ENCODE measurements at regions not wholly inside any gene's neighbourhood (a gene's known extent, or its start where the extent isn't known, plus 50 kb on each side); places are given as distances from the start of the nearest gene placed in this dataset.

GRCh38 chr1:58307431-58307830 is 239.1 kb downstream of the OMA1 start:
- no peak for DNase-seq

- DNase-seq = no peak
Observed at GRCh38 chr1:58305622-58306021, 240.9 kb downstream of the OMA1 start.

- no peak for DNase-seq
Observed at GRCh38 chr1:58304346-58304975, 242.1 kb downstream of the OMA1 start.

- DNase-seq = no peak
Observed at GRCh38 chr1:58303841-58304240, 242.7 kb downstream of the OMA1 start.

GRCh38 chr1:58293388-58293787 is 253.1 kb downstream of the OMA1 start:
- no peak for DNase-seq

- DNase-seq = no peak
Observed at GRCh38 chr1:58290685-58291372, 255.7 kb downstream of the OMA1 start.

GRCh38 chr1:58288624-58289142 is 257.8 kb downstream of the OMA1 start:
- no peak for DNase-seq

GRCh38 chr1:58287894-58288623 is 258.5 kb downstream of the OMA1 start:
- no peak for DNase-seq

GRCh38 chr1:58284225-58284510 is 262.4 kb downstream of the OMA1 start:
- no peak for DNase-seq

GRCh38 chr1:58283388-58284224 is 262.9 kb downstream of the OMA1 start:
- DNase-seq = no peak

GRCh38 chr1:58282623-58283387 is 263.7 kb downstream of the OMA1 start:
- DNase-seq = no peak

- no peak for DNase-seq
Observed at GRCh38 chr1:58266242-58266641, 280.3 kb downstream of the OMA1 start.

GRCh38 chr1:58264462-58264861 is 282.1 kb downstream of the OMA1 start:
- DNase-seq = no peak

- DNase-seq = no peak
Observed at GRCh38 chr1:58262702-58263101, 283.8 kb downstream of the OMA1 start.

GRCh38 chr1:58258082-58258481 is 288.4 kb downstream of the OMA1 start:
- DNase-seq = no peak

- no peak for DNase-seq
Observed at GRCh38 chr1:58257003-58257402, 289.5 kb downstream of the OMA1 start.

- no peak for DNase-seq
Observed at GRCh38 chr1:58256546-58256945, 290.0 kb downstream of the OMA1 start.

- DNase-seq = no peak
Observed at GRCh38 chr1:58256041-58256440, 290.5 kb downstream of the OMA1 start.

- DNase-seq = no peak
Observed at GRCh38 chr1:58255192-58255591, 291.3 kb downstream of the OMA1 start.

- DNase-seq = no peak
Observed at GRCh38 chr1:58251430-58252073, 295.0 kb downstream of the OMA1 start.

GRCh38 chr1:58250587-58250948 is 296.0 kb downstream of the OMA1 start:
- no peak for DNase-seq
